ENCODE measurements at regions not wholly inside any gene's neighbourhood (a gene's known extent, or its start where the extent isn't known, plus 50 kb on each side); places are given as distances from the start of the nearest gene placed in this dataset.

DNA sequence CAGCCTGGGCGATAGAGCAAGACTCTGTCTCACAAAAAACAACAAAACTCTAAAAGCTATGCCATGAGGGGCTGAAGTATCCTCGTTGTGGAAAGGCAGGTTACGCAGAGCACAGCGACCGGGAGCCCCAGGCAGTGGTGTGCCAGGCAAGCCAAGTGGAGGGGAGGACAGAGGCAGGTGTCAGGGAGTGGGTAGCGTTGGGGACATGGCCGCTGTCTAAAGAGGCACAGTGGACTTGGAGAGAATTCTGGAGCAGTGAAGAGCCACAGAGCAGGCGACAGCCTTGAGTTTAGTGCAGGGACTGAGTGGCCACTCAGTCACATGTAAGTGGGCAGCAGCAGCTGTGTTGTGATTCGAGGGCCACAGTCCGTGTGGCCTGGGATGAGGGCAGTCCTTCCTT, 541.7 kb downstream of the FGF9 start:
- Histone ChIP-seq H3K4me3 (ENCODE audit: low read length) (no peak overlapping the region), H3K27me3 (ENCODE audit: control insufficient read depth, insufficient read depth, low read length) (no peaks in the 10 kb centered on the region), H3K9me3 (ENCODE audit: control insufficient read depth, low read depth, low read length) (no peaks in the 10 kb centered on the region), H3K36me3 (ENCODE audit: control insufficient read depth, low read depth, low read length) (no peaks in the 10 kb centered on the region), H3K4me1 (ENCODE audit: control insufficient read depth, low read depth, low read length) (peaks cover 4% of the 10 kb centered on the region), H3K27ac (ENCODE audit: low read length) (no peak overlapping the region), H3K9ac (ENCODE audit: low read length) (no peak overlapping the region)

GRCh38 chr13:22214184-22214583, 543.3 kb downstream of the FGF9 start:
- no peak overlapping the region for H3K27ac ChIP-seq (ENCODE audit: low read length)
- no peaks in the 10 kb centered on the region for H3K9me3 ChIP-seq (ENCODE audit: control insufficient read depth, low read depth, low read length)
- no peak overlapping the region for H3K9ac ChIP-seq (ENCODE audit: low read length)
- H3K4me3 ChIP-seq (ENCODE audit: low read length) = no peak overlapping the region
- no peaks in the 10 kb centered on the region for H3K36me3 ChIP-seq (ENCODE audit: control insufficient read depth, low read depth, low read length)
- peaks cover 4% of the 10 kb centered on the region for H3K4me1 ChIP-seq (ENCODE audit: control insufficient read depth, low read depth, low read length)
- no peaks in the 10 kb centered on the region for H3K27me3 ChIP-seq (ENCODE audit: control insufficient read depth, insufficient read depth, low read length)

- no peaks in the 10 kb centered on the region for H3K9me3 ChIP-seq (ENCODE audit: control insufficient read depth, low read depth, low read length)
- no peak overlapping the region for H3K27ac ChIP-seq (ENCODE audit: low read length)
- H3K4me1 ChIP-seq (ENCODE audit: control insufficient read depth, low read depth, low read length) = no peaks in the 10 kb centered on the region
- no peak overlapping the region for H3K9ac ChIP-seq (ENCODE audit: low read length)
- H3K4me3 ChIP-seq (ENCODE audit: low read length) = no peak overlapping the region
- no peaks in the 10 kb centered on the region for H3K36me3 ChIP-seq (ENCODE audit: control insufficient read depth, low read depth, low read length)
- H3K27me3 ChIP-seq (ENCODE audit: control insufficient read depth, insufficient read depth, low read length) = no peaks in the 10 kb centered on the region
These were observed 547.9 kb downstream of the FGF9 start for GRCh38 chr13:22218797-22219196.

GRCh38 chr13:22219709-22220108, 548.8 kb downstream of the FGF9 start:
- Histone ChIP-seq H3K27ac (ENCODE audit: low read length) (no peak overlapping the region), H3K4me1 (ENCODE audit: control insufficient read depth, low read depth, low read length) (no peaks in the 10 kb centered on the region), H3K27me3 (ENCODE audit: control insufficient read depth, insufficient read depth, low read length) (no peaks in the 10 kb centered on the region), H3K9me3 (ENCODE audit: control insufficient read depth, low read depth, low read length) (no peaks in the 10 kb centered on the region), H3K36me3 (ENCODE audit: control insufficient read depth, low read depth, low read length) (no peaks in the 10 kb centered on the region), H3K4me3 (ENCODE audit: low read length) (no peak overlapping the region), H3K9ac (ENCODE audit: low read length) (no peak overlapping the region)

- Histone ChIP-seq H3K9ac (ENCODE audit: low read length) (no peak overlapping the region), H3K4me3 (ENCODE audit: low read length) (no peak overlapping the region), H3K4me1 (ENCODE audit: control insufficient read depth, low read depth, low read length) (no peaks in the 10 kb centered on the region), H3K27me3 (ENCODE audit: control insufficient read depth, insufficient read depth, low read length) (no peaks in the 10 kb centered on the region), H3K36me3 (ENCODE audit: control insufficient read depth, low read depth, low read length) (no peaks in the 10 kb centered on the region), H3K27ac (ENCODE audit: low read length) (no peak overlapping the region), H3K9me3 (ENCODE audit: control insufficient read depth, low read depth, low read length) (no peaks in the 10 kb centered on the region)
These were observed 549.6 kb downstream of the FGF9 start for GRCh38 chr13:22220151-22221135.

DNA sequence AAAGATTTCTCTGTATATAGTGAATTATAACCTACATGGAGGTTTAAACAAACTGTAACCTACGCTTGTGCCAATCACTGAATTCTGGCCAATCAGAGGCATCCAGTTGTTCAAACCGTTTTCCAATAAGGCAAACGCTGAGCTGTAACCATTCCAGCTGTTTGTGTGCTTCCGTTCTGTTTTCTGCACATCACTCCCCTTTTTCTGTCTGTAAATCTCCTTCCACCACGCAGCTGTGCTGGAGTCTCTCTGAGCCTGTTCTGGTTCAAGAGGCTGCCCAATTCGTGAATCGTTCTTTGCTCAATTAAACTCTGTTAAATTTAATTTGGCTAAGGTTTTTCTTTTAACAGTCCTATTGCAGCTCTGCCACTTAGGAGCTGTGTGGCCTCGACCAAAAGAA, 552.5 kb downstream of the FGF9 start:
- no peak overlapping the region for H3K9ac ChIP-seq (ENCODE audit: low read length)
- no peak overlapping the region for H3K27ac ChIP-seq (ENCODE audit: low read length)
- H3K4me3 ChIP-seq (ENCODE audit: low read length) = no peak overlapping the region
- H3K9me3 ChIP-seq (ENCODE audit: control insufficient read depth, low read depth, low read length) = no peaks in the 10 kb centered on the region
- H3K36me3 ChIP-seq (ENCODE audit: control insufficient read depth, low read depth, low read length) = no peaks in the 10 kb centered on the region
- H3K27me3 ChIP-seq (ENCODE audit: control insufficient read depth, insufficient read depth, low read length) = no peaks in the 10 kb centered on the region
- H3K4me1 ChIP-seq (ENCODE audit: control insufficient read depth, low read depth, low read length) = no peaks in the 10 kb centered on the region

GRCh38 chr13:22226086-22226485, 555.2 kb downstream of the FGF9 start:
- no peaks in the 10 kb centered on the region for H3K36me3 ChIP-seq (ENCODE audit: control insufficient read depth, low read depth, low read length)
- no peak overlapping the region for H3K9ac ChIP-seq (ENCODE audit: low read length)
- H3K27ac ChIP-seq (ENCODE audit: low read length) = no peak overlapping the region
- no peaks in the 10 kb centered on the region for H3K4me1 ChIP-seq (ENCODE audit: control insufficient read depth, low read depth, low read length)
- H3K4me3 ChIP-seq (ENCODE audit: low read length) = no peak overlapping the region
- H3K27me3 ChIP-seq (ENCODE audit: control insufficient read depth, insufficient read depth, low read length) = no peaks in the 10 kb centered on the region
- no peaks in the 10 kb centered on the region for H3K9me3 ChIP-seq (ENCODE audit: control insufficient read depth, low read depth, low read length)

DNA sequence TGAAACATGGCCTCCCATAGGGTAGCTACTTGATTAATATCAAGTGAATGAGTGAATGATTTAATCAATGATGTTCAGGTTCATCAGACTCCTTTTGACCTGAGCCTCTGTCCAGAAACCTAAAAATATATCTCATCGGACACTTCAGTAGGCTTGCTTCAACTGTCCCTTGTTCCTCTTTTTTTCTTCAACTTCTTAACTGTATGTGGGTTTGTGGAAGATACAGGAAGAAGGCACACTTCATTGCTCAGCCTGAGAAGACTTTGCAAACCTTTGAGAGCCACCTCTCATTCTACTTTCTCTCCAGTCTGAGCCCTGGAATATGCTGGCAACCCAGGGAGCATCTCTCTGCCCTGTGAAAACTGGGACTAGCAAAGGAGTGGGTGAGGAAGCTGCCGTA, 557.0 kb downstream of the FGF9 start:
- no peaks in the 10 kb centered on the region for H3K9me3 ChIP-seq (ENCODE audit: control insufficient read depth, low read depth, low read length)
- no peak overlapping the region for H3K27ac ChIP-seq (ENCODE audit: low read length)
- no peaks in the 10 kb centered on the region for H3K4me1 ChIP-seq (ENCODE audit: control insufficient read depth, low read depth, low read length)
- no peak overlapping the region for H3K4me3 ChIP-seq (ENCODE audit: low read length)
- H3K27me3 ChIP-seq (ENCODE audit: control insufficient read depth, insufficient read depth, low read length) = no peaks in the 10 kb centered on the region
- H3K36me3 ChIP-seq (ENCODE audit: control insufficient read depth, low read depth, low read length) = no peaks in the 10 kb centered on the region
- no peak overlapping the region for H3K9ac ChIP-seq (ENCODE audit: low read length)

- H3K36me3 ChIP-seq (ENCODE audit: control insufficient read depth, low read depth, low read length) = no peaks in the 10 kb centered on the region
- H3K9me3 ChIP-seq (ENCODE audit: control insufficient read depth, low read depth, low read length) = no peaks in the 10 kb centered on the region
- no peak overlapping the region for H3K9ac ChIP-seq (ENCODE audit: low read length)
- H3K27me3 ChIP-seq (ENCODE audit: control insufficient read depth, insufficient read depth, low read length) = no peaks in the 10 kb centered on the region
- H3K4me3 ChIP-seq (ENCODE audit: low read length) = no peak overlapping the region
- H3K4me1 ChIP-seq (ENCODE audit: control insufficient read depth, low read depth, low read length) = peaks cover 4% of the 10 kb centered on the region
- H3K27ac ChIP-seq (ENCODE audit: low read length) = no peak overlapping the region
These were observed 559.0 kb downstream of the FGF9 start for GRCh38 chr13:22229916-22230315.

GRCh38 chr13:22232186-22232585, 561.3 kb downstream of the FGF9 start:
- Histone ChIP-seq H3K4me1 (ENCODE audit: control insufficient read depth, low read depth, low read length) (peaks cover 20% of the 10 kb centered on the region), H3K36me3 (ENCODE audit: control insufficient read depth, low read depth, low read length) (no peaks in the 10 kb centered on the region), H3K9ac (ENCODE audit: low read length) (no peak overlapping the region), H3K27ac (ENCODE audit: low read length) (no peak overlapping the region), H3K9me3 (ENCODE audit: control insufficient read depth, low read depth, low read length) (no peaks in the 10 kb centered on the region), H3K4me3 (ENCODE audit: low read length) (no peak overlapping the region), H3K27me3 (ENCODE audit: control insufficient read depth, insufficient read depth, low read length) (no peaks in the 10 kb centered on the region)

GRCh38 chr13:22235285-22235949, 564.5 kb downstream of the FGF9 start:
- Histone ChIP-seq H3K4me1 (ENCODE audit: control insufficient read depth, low read depth, low read length) (peaks cover 20% of the 10 kb centered on the region), H3K36me3 (ENCODE audit: control insufficient read depth, low read depth, low read length) (no peaks in the 10 kb centered on the region), H3K9ac (ENCODE audit: low read length) (no peak overlapping the region), H3K27me3 (ENCODE audit: control insufficient read depth, insufficient read depth, low read length) (no peaks in the 10 kb centered on the region), H3K4me3 (ENCODE audit: low read length) (no peak overlapping the region), H3K9me3 (ENCODE audit: control insufficient read depth, low read depth, low read length) (no peaks in the 10 kb centered on the region), H3K27ac (ENCODE audit: low read length) (no peak overlapping the region)

DNA sequence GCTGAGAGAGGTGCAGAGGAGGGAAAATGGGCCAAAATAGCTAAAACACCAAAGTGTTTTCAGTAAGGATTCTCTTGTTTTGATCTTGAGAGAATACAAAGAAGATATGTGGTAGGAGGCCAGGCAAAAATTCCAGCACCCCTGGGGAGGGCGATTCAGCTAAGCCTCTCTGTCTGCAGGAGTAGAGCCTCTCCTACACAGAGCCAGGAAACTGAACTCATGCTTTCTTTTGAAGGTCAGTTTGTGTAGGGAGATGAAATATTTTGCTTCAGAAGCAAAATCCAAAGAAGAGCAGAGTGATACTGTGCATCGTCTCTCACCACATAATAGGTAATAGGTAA, 565.0 kb downstream of the FGF9 start:
- Histone ChIP-seq H3K27ac (ENCODE audit: low read length) (no peak overlapping the region), H3K9ac (ENCODE audit: low read length) (no peak overlapping the region), H3K4me3 (ENCODE audit: low read length) (no peak overlapping the region), H3K9me3 (ENCODE audit: control insufficient read depth, low read depth, low read length) (no peaks in the 10 kb centered on the region), H3K36me3 (ENCODE audit: control insufficient read depth, low read depth, low read length) (no peaks in the 10 kb centered on the region), H3K27me3 (ENCODE audit: control insufficient read depth, insufficient read depth, low read length) (no peaks in the 10 kb centered on the region), H3K4me1 (ENCODE audit: control insufficient read depth, low read depth, low read length) (peaks cover 20% of the 10 kb centered on the region)
